OCI-LY3 (cell line): ENCODE measurements at regions not wholly inside any gene's neighbourhood (a gene's known extent, or its start where the extent isn't known, plus 50 kb on each side); places are given as distances from the start of the nearest gene placed in this dataset.

Experiments
- H2AFZ ChIP-seq: fragments of 200-600, 300-600 bp; shearing (Covaris generic); 2 replicates; pipeline ENCODE4 v1.6.0; 2014; ENCODE audit warnings: antibody characterized with exemption, low read depth, low read length
- H3K27ac ChIP-seq: fragments of 200-600, 300-600 bp; sonication (generic); 2 replicates; pipeline ENCODE4 v1.5.1; 2014; ENCODE audit warnings: mild to moderate bottlenecking, low read length, moderate library complexity, mixed read lengths
- H3K27me3 ChIP-seq: fragments of 200-600, 300-600 bp; sonication (generic); 2 replicates; pipeline ENCODE4 v1.6.1; 2014; ENCODE audit warnings: low read depth, low read length, mixed read lengths
- H3K36me3 ChIP-seq: fragments of 200-600, 300-600 bp; sonication (generic); replicated peaks from 2 replicates; pipeline ENCODE3; 2014; ENCODE audit warnings: low read depth, low read length, mixed read lengths
- H3K4me1 ChIP-seq: fragments of 300-600, 200-600 bp; sonication (generic); 2 replicates; pipeline ENCODE4 v1.6.1; 2014; ENCODE audit warnings: low read length, mixed read lengths
- H3K4me2 ChIP-seq: fragments of 200-600, 300-600 bp; sonication (generic); 2 replicates; pipeline ENCODE4 v1.6.1; 2014; ENCODE audit warnings: low read length, mixed read lengths
- H3K4me3 ChIP-seq: fragments of 300-600, 200-600 bp; sonication (generic); 2 replicates; pipeline ENCODE4 v1.5.1; 2014; ENCODE audit warnings: antibody characterized with exemption, mild to moderate bottlenecking, low read length, moderate library complexity
- H3K79me2 ChIP-seq: fragments of 300-600, 200-600 bp; shearing (Covaris generic); 2 replicates; pipeline ENCODE4 v1.6.1; 2014; ENCODE audit warnings: mild to moderate bottlenecking, low read length, mixed read lengths
- H3K9ac ChIP-seq: fragments of 300-600, 200-600 bp; shearing (Covaris generic); 2 replicates; pipeline ENCODE4 v1.6.0; 2014; ENCODE audit warnings: mild to moderate bottlenecking, low read length, moderate library complexity
- H3K9me3 ChIP-seq: fragments of 200-600, 300-600 bp; shearing (Covaris generic); 2 replicates; pipeline ENCODE4 v1.6.1; 2014; ENCODE audit warnings: low read length, mixed read lengths; ENCODE audit not compliant: insufficient read depth
- H4K20me1 ChIP-seq: fragments of 200-600, 300-600 bp; sonication (generic); 2 replicates; pipeline ENCODE4 v1.6.1; 2016; ENCODE audit warnings: low read length, mixed read lengths; ENCODE audit not compliant: insufficient read depth
- CTCF ChIP-seq: fragments of 200-600, 300-600 bp; sonication (generic); IDR thresholded peaks from 2 replicates; pipeline ENCODE4 v1.5.1; 2014; ENCODE audit warnings: antibody characterized with exemption, low read length, low read depth
- EZH2phosphoT487 ChIP-seq: fragments of 200-600 bp; shearing (Covaris generic); IDR thresholded peaks from 2 replicates; pipeline ENCODE4 v1.6.1; 2018; ENCODE audit warnings: antibody characterized with exemption, mixed run types, low read depth

- TF ChIP-seq EZH2phosphoT487 (no peak), CTCF (no peak)
- H2AFZ ChIP-seq = no peak overlapping the region
- H3K9me3 ChIP-seq = no peaks in the 10 kb centered on the region
- no peak overlapping the region for H3K9ac ChIP-seq
- no peaks in the 10 kb centered on the region for H3K4me1 ChIP-seq
- no peaks in the 10 kb centered on the region for H4K20me1 ChIP-seq
- H3K27me3 ChIP-seq = no peaks in the 10 kb centered on the region
- H3K4me3 ChIP-seq = no peak overlapping the region
- H3K79me2 ChIP-seq = no peaks in the 10 kb centered on the region
- H3K27ac ChIP-seq = no peak overlapping the region
- no peak overlapping the region for H3K4me2 ChIP-seq
- H3K36me3 ChIP-seq = no peaks in the 10 kb centered on the region
These were observed 556.6 kb downstream of the TLE1 start for GRCh38 chr9:81132796-81133195.

GRCh38 chr9:81132318-81132717 is 557.0 kb downstream of the TLE1 start:
- H3K27me3 ChIP-seq = no peaks in the 10 kb centered on the region
- no peak overlapping the region for H3K9ac ChIP-seq
- H3K9me3 ChIP-seq = no peaks in the 10 kb centered on the region
- H3K4me1 ChIP-seq = no peaks in the 10 kb centered on the region
- no peak overlapping the region for H3K27ac ChIP-seq
- no peak overlapping the region for H3K4me3 ChIP-seq
- no peak overlapping the region for H3K4me2 ChIP-seq
- no peak for TF ChIP-seq EZH2phosphoT487
- TF ChIP-seq CTCF = no peak
- H4K20me1 ChIP-seq = no peaks in the 10 kb centered on the region
- no peaks in the 10 kb centered on the region for H3K79me2 ChIP-seq
- no peak overlapping the region for H2AFZ ChIP-seq
- no peaks in the 10 kb centered on the region for H3K36me3 ChIP-seq

DNA sequence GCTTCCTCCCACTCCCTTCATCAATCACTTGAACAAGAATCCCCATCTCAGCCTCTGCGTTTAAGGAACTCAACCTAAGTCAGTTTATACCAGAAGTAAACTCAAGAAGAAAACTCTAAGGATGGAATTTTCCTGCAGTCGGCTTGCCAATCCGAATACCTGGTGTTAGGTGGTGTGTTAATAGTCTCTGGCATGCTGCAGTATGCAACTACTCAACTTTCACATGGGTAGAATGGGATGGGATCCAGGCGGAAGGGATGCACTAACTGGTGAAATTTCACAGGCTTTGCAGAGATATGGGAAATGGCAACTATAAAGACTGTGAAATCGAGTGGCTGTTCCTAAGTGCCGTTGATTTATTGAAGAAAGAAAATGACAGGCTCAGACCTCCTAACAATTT is 560.6 kb downstream of the TLE1 start:
- H3K4me2 ChIP-seq = no peak overlapping the region
- no peaks in the 10 kb centered on the region for H3K79me2 ChIP-seq
- no peaks in the 10 kb centered on the region for H3K4me1 ChIP-seq
- no peaks in the 10 kb centered on the region for H3K36me3 ChIP-seq
- no peaks in the 10 kb centered on the region for H3K9me3 ChIP-seq
- TF ChIP-seq CTCF = no peak
- H2AFZ ChIP-seq = no peak overlapping the region
- H3K27me3 ChIP-seq = no peaks in the 10 kb centered on the region
- H3K4me3 ChIP-seq = no peak overlapping the region
- no peaks in the 10 kb centered on the region for H4K20me1 ChIP-seq
- no peak overlapping the region for H3K27ac ChIP-seq
- no peak overlapping the region for H3K9ac ChIP-seq

GRCh38 chr9:81125446-81126092 is 563.8 kb downstream of the TLE1 start:
- H3K27me3 ChIP-seq = no peaks in the 10 kb centered on the region
- no peak overlapping the region for H2AFZ ChIP-seq

More at GRCh38 chr9:81125446-81126092, 563.8 kb downstream of the TLE1 start:
- no peak overlapping the region for H3K4me2 ChIP-seq
- H3K4me3 ChIP-seq = no peak overlapping the region
- no peaks in the 10 kb centered on the region for H3K9me3 ChIP-seq
- no peak overlapping the region for H3K9ac ChIP-seq
- no peak for TF ChIP-seq EZH2phosphoT487
- H3K4me1 ChIP-seq = no peaks in the 10 kb centered on the region
- H3K36me3 ChIP-seq = no peaks in the 10 kb centered on the region
- H4K20me1 ChIP-seq = no peaks in the 10 kb centered on the region
- no peak overlapping the region for H3K27ac ChIP-seq
- H3K79me2 ChIP-seq = no peaks in the 10 kb centered on the region
